Left lung (tissue), 4 donors: ENCODE measurements at regions not wholly inside any gene's neighbourhood (a gene's known extent, or its start where the extent isn't known, plus 50 kb on each side); places are given as distances from the start of the nearest gene placed in this dataset.

Source experiments
- ATAC-seq: fragments of 200-7000 bp; cut with Tn5 transposase; one replicate; pipeline ENCODE4 v1.9.1; 2020; ENCODE audit warnings: moderate library complexity
- DNase-seq, 4 donors: peaks; one replicate each; pipeline ENCODE4 v3.0.0-alpha.2; 2013 to 2020
- H3K27ac ChIP-seq, 2 donors: fragments of 200-600 bp; sonication (generic) in 1 of 2; one replicate each; pipeline versions ENCODE4 v1.5.0 to v1.8.0; 2020 to 2021
- H3K27me3 ChIP-seq, 2 donors: fragments of 200-600 bp; sonication (generic) in 1 of 2; one replicate each; pipeline versions ENCODE4 v1.5.0 to v1.8.0; 2020 to 2021
- H3K36me3 ChIP-seq, 2 donors: fragments of 200-600 bp; sonication (generic) in 1 of 2; one replicate each; pipeline versions ENCODE4 v1.5.0 to v1.8.0; 2020 to 2021
- H3K4me1 ChIP-seq, 2 donors: fragments of 200-600 bp; one replicate each; pipeline ENCODE4 v1.8.0; 2021
- H3K4me3 ChIP-seq, 2 donors: fragments of 200-600 bp; sonication (generic) in 1 of 2; one replicate each; pipeline versions ENCODE4 v1.5.0 to v1.8.0; 2020 to 2021; ENCODE audit warnings: mild to moderate bottlenecking in 1 of 2
- H3K9me3 ChIP-seq, 2 donors: fragments of 200-600 bp; sonication (generic) in 1 of 2; one replicate each; pipeline versions ENCODE4 v1.5.0 to v1.8.0; 2020 to 2021
- intact Hi-C, 2 donors: fragments of 100-400 bp; cut with DNase I; formaldehyde crosslinking; loops; one replicate each; pipeline versions ENCODE4 v1.11.2 to v1.14.2; 2022
- TF ChIP-seq, protein P1 (sequence below), 2 donors: fragments of 200-600 bp; sonication (generic) in 1 of 2; IDR thresholded peaks; one replicate each; pipeline versions ENCODE4 v1.5.0 to v1.8.0; 2021; ENCODE audit warnings: antibody characterized with exemption in 2 of 2
- donor health status: DM: no; HTN: yes; CAD: no.
- donor health status: DM: no; HTN: no; CAD: no.

- DNase-seq: no peak
- Histone ChIP-seq H3K4me1 (no peaks in the 10 kb centered on the region), H3K36me3 (no peaks in the 10 kb centered on the region), H3K27me3 (no peaks in the 10 kb centered on the region), H3K27ac (no peak overlapping the region), H3K4me3 (no peak overlapping the region), H3K9me3 (no peaks in the 10 kb centered on the region)
- intact Hi-C loops: no loop called here
- ATAC-seq: no peak
- TF ChIP-seq, protein P1, sequence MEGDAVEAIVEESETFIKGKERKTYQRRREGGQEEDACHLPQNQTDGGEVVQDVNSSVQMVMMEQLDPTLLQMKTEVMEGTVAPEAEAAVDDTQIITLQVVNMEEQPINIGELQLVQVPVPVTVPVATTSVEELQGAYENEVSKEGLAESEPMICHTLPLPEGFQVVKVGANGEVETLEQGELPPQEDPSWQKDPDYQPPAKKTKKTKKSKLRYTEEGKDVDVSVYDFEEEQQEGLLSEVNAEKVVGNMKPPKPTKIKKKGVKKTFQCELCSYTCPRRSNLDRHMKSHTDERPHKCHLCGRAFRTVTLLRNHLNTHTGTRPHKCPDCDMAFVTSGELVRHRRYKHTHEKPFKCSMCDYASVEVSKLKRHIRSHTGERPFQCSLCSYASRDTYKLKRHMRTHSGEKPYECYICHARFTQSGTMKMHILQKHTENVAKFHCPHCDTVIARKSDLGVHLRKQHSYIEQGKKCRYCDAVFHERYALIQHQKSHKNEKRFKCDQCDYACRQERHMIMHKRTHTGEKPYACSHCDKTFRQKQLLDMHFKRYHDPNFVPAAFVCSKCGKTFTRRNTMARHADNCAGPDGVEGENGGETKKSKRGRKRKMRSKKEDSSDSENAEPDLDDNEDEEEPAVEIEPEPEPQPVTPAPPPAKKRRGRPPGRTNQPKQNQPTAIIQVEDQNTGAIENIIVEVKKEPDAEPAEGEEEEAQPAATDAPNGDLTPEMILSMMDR (IDR thresholded peaks at IDR 0.05): no peak
Measured at GRCh38 chr7:93830141-93830925, 60.2 kb downstream of the TFPI2 start.

DNA sequence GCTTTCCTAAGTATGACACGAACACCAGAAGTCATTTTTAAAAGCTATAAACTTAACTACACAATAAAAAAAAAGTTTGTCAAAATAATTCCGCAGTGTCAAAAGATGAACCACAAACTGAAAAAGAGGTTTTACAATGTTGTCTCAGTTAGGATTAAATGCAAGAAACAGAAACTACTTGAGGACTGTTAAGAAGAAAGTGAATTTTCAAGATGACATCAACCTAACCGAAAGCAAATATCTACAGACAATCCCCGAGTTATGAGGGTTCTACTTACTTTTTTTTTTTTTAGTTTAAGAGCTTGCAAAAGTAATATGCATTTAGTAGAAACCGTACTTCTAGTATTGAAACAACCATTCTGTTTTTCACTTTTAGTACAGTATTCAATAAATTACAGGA lies 62.3 kb downstream of the TFPI2 start:
- intact Hi-C loops: no loop called here
- Histone ChIP-seq H3K4me1 (no peaks in the 10 kb centered on the region), H3K36me3 (no peaks in the 10 kb centered on the region), H3K27ac (no peak overlapping the region), H3K4me3 (no peak overlapping the region), H3K9me3 (no peaks in the 10 kb centered on the region), H3K27me3 (no peaks in the 10 kb centered on the region)
- TF ChIP-seq, protein P1 (IDR thresholded peaks at IDR 0.05): no peak
- DNase-seq (no peak), ATAC-seq (no peak)

- no peaks in the 10 kb centered on the region for H3K4me1 ChIP-seq
- ATAC-seq (no peak), DNase-seq (no peak)
- no peaks in the 10 kb centered on the region for H3K27me3 ChIP-seq
- TF ChIP-seq, protein P1 (IDR thresholded peaks at IDR 0.05): no peak
- H3K4me3 ChIP-seq: no peak overlapping the region
- intact Hi-C loops: no loop called here
- no peaks in the 10 kb centered on the region for H3K9me3 ChIP-seq
- H3K27ac ChIP-seq: no peak overlapping the region
- no peaks in the 10 kb centered on the region for H3K36me3 ChIP-seq
Measured at GRCh38 chr7:93823621-93824020, 66.9 kb downstream of the TFPI2 start.

DNA sequence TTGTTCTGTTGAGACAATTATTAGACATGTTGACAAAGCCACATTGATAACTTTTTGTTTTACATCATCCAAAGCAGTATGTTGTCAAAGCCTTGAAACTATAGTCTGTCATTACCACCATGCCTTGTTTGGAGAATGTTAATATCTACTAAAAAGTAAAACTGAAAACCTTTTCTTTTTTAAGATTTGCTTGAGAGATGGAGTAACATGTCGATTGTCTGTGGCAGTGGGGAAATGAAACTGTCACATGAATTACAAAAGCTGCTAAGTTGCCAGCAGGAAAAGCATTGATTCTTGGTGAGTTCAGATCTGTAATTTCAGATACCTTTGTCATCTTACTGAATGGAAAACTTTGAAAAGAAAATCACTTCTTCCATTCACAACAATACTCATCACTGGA lies 69.1 kb downstream of the TFPI2 start:
- TF ChIP-seq, protein P1 (IDR thresholded peaks at IDR 0.05): no peak
- intact Hi-C loops: no loop called here
- H3K36me3 ChIP-seq: no peaks in the 10 kb centered on the region
- no peaks in the 10 kb centered on the region for H3K9me3 ChIP-seq
- no peaks in the 10 kb centered on the region for H3K4me1 ChIP-seq
- no peak for ATAC-seq
- no peak for DNase-seq
- H3K4me3 ChIP-seq: no peak overlapping the region
- H3K27me3 ChIP-seq: no peaks in the 10 kb centered on the region
- no peak overlapping the region for H3K27ac ChIP-seq

GRCh38 chr7:93819699-93820098 lies 70.9 kb downstream of the TFPI2 start:
- Histone ChIP-seq H3K4me1 (no peaks in the 10 kb centered on the region), H3K4me3 (no peak overlapping the region), H3K9me3 (no peaks in the 10 kb centered on the region), H3K36me3 (no peaks in the 10 kb centered on the region), H3K27ac (no peak overlapping the region), H3K27me3 (no peaks in the 10 kb centered on the region)
- TF ChIP-seq, protein P1 (IDR thresholded peaks at IDR 0.05): no peak
- ATAC-seq (no peak), DNase-seq (no peak)
- intact Hi-C loops: no loop called here
